Colonic mucosa (tissue), 4 donors: ENCODE measurements at regions not wholly inside any gene's neighbourhood (a gene's known extent, or its start where the extent isn't known, plus 50 kb on each side); places are given as distances from the start of the nearest gene placed in this dataset.

Source experiments
- DNase-seq: peaks from one replicate; pipeline ENCODE4 v3.0.0-alpha.2; 2020
- H3K27ac ChIP-seq: fragments of 200-600 bp; one replicate; pipeline ENCODE4 v1.8.0; 2021
- H3K27me3 ChIP-seq: fragments of 200-600 bp; one replicate; pipeline ENCODE4 v1.8.0; 2021
- H3K36me3 ChIP-seq: fragments of 200-600 bp; one replicate; pipeline ENCODE4 v1.8.0; 2021
- H3K4me1 ChIP-seq: fragments of 200-600 bp; one replicate; pipeline ENCODE4 v1.8.0; 2021; ENCODE audit warnings: mild to moderate bottlenecking
- H3K4me3 ChIP-seq: fragments of 200-600 bp; one replicate; pipeline ENCODE4 v1.8.0; 2021
- H3K9ac ChIP-seq, 2 donors: one replicate each; pipeline ENCODE4 v1.7.0; 2013; ENCODE audit warnings: control low read depth in 2 of 2, low read depth in 2 of 2, low read length in 2 of 2
- H3K9me3 ChIP-seq: fragments of 200-600 bp; one replicate; pipeline ENCODE4 v1.8.0; 2021
- intact Hi-C: fragments of 100-400 bp; cut with DNase I; formaldehyde crosslinking; loops from one replicate; pipeline ENCODE4 v1.14.1; 2022
- TF ChIP-seq, protein P1 (sequence below): fragments of 200-600 bp; IDR thresholded peaks from one replicate; pipeline ENCODE4 v1.8.0; 2022; ENCODE audit warnings: antibody characterized with exemption, mild to moderate bottlenecking
- donor health status: healthy.
- donor health status: DM: no; HTN: no; CAD: no.
- donor health status: DM: no; HTN: no; CAD: no.

DNA sequence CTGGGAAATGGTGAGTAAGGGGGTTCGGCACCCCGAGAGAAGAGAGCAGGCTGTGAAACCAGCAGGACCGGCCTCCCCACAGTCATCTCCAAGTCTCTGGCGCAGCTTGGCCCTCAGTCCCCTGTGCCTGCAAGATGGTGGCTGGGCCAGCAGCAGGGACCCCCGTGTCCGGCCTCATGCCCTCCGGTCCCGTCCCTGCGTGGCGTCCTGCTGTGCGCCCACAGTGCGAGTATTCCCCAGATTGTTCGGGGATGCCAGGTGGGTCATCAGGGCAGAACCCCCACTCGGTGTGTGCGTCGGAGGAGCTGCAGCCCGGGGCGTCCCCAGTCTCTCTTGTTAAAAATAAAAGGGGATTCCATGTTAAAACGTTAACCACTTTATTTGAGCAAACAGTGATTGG lies 216.9 kb upstream of the ALG10B start:
- Histone ChIP-seq H3K27ac (no peak overlapping the region), H3K27me3 (no peaks in the 10 kb centered on the region), H3K9ac (no peak overlapping the region), H3K9me3 (no peaks in the 10 kb centered on the region), H3K36me3 (no peaks in the 10 kb centered on the region), H3K4me3 (no peak overlapping the region), H3K4me1 (no peaks in the 10 kb centered on the region)
- no peak for DNase-seq
- intact Hi-C loops, result no loop called here
- TF ChIP-seq, protein P1, sequence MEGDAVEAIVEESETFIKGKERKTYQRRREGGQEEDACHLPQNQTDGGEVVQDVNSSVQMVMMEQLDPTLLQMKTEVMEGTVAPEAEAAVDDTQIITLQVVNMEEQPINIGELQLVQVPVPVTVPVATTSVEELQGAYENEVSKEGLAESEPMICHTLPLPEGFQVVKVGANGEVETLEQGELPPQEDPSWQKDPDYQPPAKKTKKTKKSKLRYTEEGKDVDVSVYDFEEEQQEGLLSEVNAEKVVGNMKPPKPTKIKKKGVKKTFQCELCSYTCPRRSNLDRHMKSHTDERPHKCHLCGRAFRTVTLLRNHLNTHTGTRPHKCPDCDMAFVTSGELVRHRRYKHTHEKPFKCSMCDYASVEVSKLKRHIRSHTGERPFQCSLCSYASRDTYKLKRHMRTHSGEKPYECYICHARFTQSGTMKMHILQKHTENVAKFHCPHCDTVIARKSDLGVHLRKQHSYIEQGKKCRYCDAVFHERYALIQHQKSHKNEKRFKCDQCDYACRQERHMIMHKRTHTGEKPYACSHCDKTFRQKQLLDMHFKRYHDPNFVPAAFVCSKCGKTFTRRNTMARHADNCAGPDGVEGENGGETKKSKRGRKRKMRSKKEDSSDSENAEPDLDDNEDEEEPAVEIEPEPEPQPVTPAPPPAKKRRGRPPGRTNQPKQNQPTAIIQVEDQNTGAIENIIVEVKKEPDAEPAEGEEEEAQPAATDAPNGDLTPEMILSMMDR, result no peak

DNA sequence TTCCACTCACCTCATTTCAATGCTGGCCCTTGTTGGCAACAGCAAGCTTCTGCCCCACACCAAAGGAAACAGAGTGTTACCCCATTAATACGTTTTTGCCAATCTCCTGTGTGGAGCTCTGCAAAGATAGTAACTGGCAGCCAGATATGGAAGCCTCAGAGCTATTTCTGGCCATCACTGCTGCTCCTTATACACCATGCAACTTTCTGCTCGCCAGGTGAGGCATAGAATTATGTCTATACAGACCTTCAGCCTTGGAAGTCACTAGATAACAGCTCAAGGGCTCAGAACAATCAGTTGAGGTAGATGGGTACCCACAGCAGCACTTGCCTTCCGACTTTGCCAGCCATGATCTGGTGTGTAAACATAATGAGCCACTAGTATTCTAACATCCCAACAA lies 214.8 kb upstream of the ALG10B start:
- Histone ChIP-seq H3K27ac (no peak overlapping the region), H3K9me3 (no peaks in the 10 kb centered on the region), H3K4me3 (no peak overlapping the region), H3K4me1 (no peaks in the 10 kb centered on the region), H3K27me3 (no peaks in the 10 kb centered on the region), H3K36me3 (no peaks in the 10 kb centered on the region), H3K9ac (no peak overlapping the region)
- intact Hi-C loops, result no loop called here
- TF ChIP-seq, protein P1, result no peak
- DNase-seq, result no peak

DNA sequence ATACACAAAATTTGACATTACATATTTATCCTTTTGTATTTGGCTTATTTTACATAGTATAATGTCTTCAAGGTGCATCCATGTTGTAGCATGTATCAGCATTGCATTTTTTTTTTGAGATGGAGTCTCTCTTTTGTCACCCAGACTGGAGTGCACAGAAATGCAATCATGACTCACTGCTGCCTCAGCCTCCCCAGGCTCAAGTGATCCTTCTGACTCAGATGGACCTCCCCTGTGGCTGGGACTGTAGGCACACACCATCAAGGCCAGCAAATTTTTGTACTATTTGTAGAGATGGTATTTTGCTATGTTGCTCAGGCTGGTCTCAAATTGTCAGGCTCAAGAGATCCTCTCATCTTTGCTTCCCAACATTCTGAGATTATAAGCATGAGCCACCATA lies 214.4 kb upstream of the ALG10B start:
- TF ChIP-seq, protein P1, result no peak
- H3K36me3 ChIP-seq, result no peaks in the 10 kb centered on the region
- H3K27ac ChIP-seq, result no peak overlapping the region
- H3K9me3 ChIP-seq, result no peaks in the 10 kb centered on the region
- H3K4me3 ChIP-seq, result no peak overlapping the region
- no peaks in the 10 kb centered on the region for H3K27me3 ChIP-seq
- H3K9ac ChIP-seq, result no peak overlapping the region
- intact Hi-C loops, result no loop called here
- H3K4me1 ChIP-seq, result no peaks in the 10 kb centered on the region
- DNase-seq, result no peak

DNA sequence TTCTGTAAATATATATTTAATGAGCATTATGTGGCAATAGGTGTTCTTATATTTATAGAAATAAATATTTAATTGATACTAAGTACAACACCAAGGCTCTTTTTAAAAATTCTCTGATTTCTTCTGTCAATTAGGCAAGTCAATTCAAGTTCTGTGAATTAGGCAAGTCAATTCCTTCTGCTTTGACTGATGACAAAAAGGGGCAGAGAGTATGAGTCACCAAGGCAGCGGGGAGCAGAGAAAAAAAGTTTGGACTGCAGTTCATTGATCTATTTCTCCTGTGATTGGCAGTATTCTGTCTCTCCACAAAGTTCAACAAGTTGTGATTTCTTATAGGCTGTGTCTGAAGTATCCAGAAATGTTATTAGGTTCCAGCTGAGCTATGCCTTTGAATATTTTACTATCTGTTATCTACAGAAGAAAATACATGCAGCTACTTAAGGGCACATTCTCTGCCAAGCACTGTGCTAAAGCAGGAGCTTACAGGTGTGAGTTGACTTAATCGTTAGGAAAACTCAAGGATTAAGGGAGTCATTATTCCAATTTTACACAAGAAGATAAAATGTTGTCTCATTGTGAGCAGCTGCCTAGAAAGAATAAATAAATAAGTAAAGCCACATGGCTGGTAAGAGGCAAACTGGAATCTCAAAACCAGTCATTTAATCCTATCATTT lies 206.4 kb upstream of the ALG10B start:
- H3K4me1 ChIP-seq, result no peaks in the 10 kb centered on the region
- intact Hi-C loops, result no loop called here

DNA sequence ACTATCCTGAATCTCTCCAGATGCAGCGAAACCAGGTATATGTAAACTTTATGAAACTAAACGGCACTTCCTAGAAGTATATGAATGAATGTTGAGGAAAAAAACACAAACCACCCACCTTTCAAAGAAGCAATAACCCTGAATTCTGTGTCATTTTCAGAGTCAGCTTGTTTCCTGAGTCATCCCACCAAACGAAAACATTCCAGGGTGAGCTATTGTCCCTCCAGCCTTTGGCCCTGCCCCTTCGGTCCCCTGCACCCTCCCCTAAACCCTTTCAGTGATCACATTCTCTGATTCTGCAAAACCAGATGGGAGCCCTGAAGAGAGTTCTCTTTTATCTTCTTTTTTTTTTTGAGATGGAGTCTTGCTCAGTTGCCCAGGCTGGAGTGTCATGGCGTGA lies 202.6 kb upstream of the ALG10B start:
- Histone ChIP-seq H3K9ac (no peak overlapping the region), H3K4me3 (no peak overlapping the region), H3K27ac (no peak overlapping the region), H3K27me3 (no peaks in the 10 kb centered on the region), H3K4me1 (no peaks in the 10 kb centered on the region), H3K9me3 (no peaks in the 10 kb centered on the region), H3K36me3 (no peaks in the 10 kb centered on the region)
- intact Hi-C loops, result no loop called here
- DNase-seq, result no peak
- TF ChIP-seq, protein P1, result no peak

More for the DNA sequence above, 206.4 kb upstream of the ALG10B start:
- no peak overlapping the region for H3K9ac ChIP-seq
- H3K9me3 ChIP-seq, result no peaks in the 10 kb centered on the region
- DNase-seq, result no peak
- no peaks in the 10 kb centered on the region for H3K36me3 ChIP-seq
- no peak overlapping the region for H3K27ac ChIP-seq
- no peak overlapping the region for H3K4me3 ChIP-seq
- no peaks in the 10 kb centered on the region for H3K27me3 ChIP-seq
- TF ChIP-seq, protein P1, result no peak
